Islet of Langerhans (tissue), 1 donor: ENCODE measurements at regions not wholly inside any gene's neighbourhood (a gene's known extent, or its start where the extent isn't known, plus 50 kb on each side); places are given as distances from the start of the nearest gene placed in this dataset.
A peak's percentile ranks its signal among the peaks of the same experiment; 100 is the strongest.
"Not testable (repeated sequence)": the region's sequence is repeated elsewhere in the genome, so short reads cannot be mapped to it uniquely, and the experiment has no call there.

Source experiments
- FAIRE-seq: peaks from one replicate; lab custom pipeline; 2011; peaks lifted over from hg19 to GRCh38; lab: Jason Lieb, UNC

DNA sequence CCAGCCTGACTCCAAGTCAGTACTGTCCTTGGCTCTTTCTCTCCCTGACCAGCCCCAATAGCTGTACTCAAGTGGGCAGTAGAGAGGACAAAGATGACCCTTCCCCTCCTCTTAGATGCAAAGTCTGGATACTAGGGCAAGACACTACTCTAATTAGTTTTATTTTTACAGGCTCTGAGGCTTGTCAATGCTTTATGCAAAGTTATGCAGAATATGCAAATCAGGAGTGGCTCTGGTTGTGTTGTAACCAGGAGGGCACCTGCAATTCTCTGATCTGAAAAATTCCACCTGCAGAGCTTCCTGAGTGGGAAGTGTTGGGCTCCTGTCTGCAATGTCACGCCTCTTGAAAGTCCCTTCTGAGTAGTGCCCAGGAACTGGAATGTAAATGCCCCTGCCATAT, 201.5 kb downstream of the RGS3 start:
- FAIRE-seq, result no peak

DNA sequence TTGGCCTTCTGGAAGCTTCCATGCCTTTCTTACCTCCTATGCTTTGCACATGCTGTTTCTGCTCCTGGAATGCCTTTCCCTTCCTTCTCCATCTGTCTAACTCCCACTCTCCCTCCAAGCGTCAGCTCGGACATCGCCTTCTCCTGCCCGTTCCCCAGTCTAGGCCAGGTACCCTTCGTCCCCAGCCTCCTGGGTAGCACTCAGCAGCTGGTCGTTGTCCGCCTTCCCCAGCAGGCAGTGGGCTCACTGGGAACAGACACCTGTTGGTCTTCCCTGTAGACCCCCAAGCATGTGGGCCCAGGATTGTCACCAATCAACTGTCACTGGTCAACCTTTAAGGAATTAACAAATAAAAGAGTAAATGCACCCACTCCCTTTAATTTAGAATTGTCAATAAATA, 202.2 kb downstream of the RGS3 start:
- no peak for FAIRE-seq

DNA sequence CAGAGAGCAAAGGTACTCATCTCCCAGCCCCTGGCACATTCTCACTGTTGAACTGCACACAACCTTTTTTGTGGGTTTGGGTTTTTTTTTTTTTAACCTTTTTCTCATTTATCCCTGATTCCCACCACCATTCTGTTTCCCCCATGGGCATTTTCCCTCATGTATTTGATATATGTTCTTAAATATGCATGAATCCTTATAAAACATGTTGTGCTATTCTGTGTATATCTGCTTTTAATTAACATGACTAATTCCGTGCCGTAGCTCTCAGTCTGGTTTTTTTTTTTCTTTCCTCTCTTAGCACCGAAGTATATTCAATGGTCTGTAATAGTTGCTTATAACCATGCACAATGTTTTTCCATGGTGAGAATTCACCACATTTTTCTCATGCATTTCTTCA, 204.5 kb downstream of the RGS3 start:
- no peak for FAIRE-seq

DNA sequence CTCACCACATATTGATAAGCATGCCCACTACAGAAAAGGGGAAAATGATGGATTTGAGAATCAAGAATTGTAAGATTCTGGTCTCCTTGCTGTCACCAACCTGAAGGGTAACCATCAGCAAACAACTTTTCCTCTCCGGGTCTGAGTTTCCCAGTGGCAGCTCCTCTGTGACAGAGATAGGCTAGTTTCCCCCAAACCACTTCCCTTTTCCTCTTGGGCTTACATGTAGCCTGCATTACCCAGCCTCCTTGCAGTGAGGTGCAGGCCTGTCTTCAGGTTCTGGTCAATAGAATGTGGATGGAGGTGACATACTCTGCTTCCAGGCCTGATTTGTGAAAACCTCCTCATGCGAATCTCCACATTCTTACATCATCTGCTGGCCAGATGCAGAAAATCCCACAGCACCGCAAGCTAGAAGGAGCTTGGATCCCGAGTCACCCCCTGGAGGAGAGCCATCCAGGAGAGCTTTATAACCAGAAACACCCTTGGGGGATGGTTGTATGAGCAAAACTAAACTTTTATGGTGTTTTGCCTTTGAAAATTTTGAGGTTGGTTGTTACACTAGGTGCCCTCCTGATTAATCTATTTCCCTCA, 206.1 kb downstream of the RGS3 start:
- FAIRE-seq, result no peak

- no peak for FAIRE-seq
Measured at GRCh38 chr9:113673726-113674125, 202.4 kb upstream of the ZNF618 start.

- FAIRE-seq, result no peak
Measured at GRCh38 chr9:113674436-113674835, 201.7 kb upstream of the ZNF618 start.

DNA sequence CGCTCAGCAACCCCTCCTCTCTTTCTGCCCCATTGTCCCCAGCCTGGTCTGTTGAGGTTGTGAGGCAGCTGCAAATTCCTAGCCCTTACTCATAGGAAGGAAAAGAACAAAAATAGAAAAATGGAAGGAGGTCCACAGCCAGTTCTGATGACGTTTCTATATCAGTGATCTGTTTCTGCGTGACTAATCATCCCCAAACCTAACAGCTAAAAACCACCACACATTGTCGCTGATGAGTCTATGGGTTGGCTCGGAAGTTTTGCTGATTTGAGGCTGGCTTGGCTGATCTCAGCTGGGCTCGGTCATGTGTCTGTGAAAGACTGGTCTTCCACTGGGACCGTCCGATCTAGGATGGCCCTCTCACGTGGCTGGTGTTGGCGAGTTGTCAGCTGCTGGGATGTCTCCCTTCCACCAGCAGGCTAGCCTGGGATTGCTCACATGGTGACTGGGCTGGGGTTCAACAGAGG, 200.6 kb upstream of the ZNF618 start:
- no peak for FAIRE-seq

DNA sequence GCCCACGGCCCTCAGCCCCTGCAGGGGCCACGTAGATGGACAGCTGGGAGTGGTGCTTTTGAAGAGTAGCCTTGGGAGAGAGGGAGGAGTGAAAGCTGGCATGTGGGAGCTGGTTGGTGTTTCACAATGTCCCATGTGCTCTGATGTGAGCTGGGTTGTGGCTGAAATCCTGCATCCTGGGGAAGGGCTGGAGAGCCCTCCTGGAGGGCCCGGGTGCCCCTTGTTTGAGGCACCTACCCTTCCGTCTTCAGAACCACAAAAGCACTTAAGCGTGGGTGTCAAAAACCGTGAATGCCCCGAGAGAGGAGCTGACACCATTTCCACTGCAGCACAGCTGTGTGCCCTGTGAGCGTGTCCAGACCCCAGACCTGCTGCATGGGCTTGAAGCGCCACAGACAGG, 199.1 kb upstream of the ZNF618 start:
- FAIRE-seq, result no peak

- FAIRE-seq, result no peak
Measured at GRCh38 chr9:113677569-113677968, 198.5 kb upstream of the ZNF618 start.

GRCh38 chr9:113678119-113678858, 197.8 kb upstream of the ZNF618 start:
- FAIRE-seq, result no peak

DNA sequence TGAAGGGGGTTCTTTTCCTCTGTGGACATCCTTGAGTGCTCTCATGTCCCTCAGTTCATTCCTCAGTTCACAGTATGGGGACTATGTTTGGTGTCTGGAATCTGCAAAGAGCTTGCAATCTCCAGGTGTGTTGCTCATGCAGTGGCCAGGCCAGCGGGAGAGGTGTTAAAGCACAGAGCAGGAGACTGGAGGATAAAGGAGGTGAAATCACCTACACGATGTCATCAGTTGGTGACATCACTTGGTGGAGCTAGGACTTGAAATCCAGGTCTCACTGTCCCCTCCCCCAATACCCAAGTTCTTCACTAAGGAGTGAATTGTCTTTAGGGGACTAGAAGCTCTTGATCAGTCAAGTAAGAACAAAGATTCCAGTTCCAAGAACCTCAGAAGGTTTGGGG, 197.3 kb upstream of the ZNF618 start:
- FAIRE-seq, result no peak

DNA sequence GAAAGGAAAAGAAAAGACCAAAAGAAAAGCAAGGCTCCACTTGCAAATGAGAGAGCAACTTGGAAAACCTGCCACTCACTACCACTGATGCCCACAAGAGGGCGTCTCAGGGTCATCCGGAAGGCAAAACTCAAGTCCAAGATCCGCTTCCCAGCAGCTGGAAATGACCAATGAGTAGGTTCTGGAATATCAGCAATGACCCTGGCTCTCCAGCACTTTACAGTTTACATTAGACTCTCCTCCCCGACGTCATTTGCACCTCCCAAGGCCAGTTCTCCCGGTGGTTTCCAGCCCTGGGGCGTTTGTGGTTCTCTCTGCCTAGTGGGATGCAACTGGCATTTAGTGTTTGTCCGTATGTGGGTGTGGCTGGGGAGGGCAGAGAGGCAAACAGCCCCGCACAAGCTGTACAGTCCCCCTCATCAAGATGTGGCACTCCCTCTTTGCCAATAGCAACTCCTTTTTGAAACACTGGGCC, 193.8 kb upstream of the ZNF618 start:
- peak; percentile 65 for FAIRE-seq

- not testable (repeated sequence) for FAIRE-seq
Measured at GRCh38 chr9:113685636-113686035, 190.5 kb upstream of the ZNF618 start.

DNA sequence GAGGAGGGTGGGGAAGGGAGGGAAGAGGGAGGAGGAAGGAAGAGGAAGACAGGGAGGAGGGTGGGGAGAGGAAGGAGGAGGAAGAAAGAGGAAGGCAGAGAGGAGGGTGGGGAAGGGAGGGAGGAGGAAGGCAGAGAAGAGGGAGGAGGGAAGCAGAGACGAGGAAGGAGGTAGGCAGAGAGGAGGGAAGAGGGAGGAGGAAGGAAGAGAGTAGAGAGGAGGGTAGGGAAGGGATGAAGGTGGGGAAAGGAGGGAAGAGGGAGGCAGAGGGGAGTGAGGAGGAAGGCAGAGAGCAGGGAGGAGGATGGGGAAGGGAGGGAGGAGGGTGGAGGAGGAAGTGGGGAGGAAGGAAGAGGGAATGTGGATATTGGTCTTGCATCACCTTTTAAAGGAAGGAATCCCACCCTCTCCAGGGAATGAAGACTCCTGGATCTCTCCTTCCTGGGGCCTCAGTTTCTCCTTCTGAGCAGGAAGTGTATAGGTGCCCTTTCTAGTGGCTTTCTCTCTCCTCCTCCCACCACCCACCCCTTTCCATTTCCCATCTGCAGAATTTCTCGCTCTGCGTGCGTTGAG, 188.9 kb upstream of the ZNF618 start:
- FAIRE-seq, result no peak

DNA sequence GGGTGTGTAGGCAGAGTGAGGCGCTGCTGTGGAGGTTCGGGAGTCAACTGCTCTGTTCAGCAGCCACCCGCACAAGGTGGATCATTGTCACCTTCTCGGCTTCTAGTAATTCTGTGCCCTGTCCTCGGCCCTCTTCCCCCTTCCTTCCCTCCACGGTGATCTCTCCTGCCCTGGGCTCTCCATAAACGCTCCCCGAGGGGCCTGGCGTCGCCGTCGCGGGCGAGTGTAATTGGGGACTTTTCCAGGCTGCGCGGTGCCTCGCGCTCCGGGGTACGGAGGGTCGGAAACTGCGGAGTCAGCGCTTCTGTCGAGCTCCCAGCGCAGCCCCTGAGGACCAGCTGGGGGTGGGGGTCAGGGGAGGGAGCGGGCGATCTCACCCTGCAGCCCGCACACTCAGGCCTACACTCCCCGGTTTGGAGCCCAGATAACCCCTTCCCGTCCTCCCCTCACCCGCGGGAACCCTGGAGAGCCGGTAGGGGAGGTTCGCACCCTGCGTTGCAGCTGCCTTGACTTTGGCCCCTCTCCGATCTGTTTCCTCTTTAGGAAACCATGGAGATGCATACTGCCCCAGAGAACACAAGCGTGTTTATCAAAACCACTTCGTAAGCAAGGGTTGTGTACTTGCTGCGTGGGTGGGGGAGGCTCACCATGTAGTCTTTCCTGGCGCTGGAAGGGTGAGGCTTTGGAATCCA, 188.3 kb upstream of the ZNF618 start:
- FAIRE-seq, result no peak

DNA sequence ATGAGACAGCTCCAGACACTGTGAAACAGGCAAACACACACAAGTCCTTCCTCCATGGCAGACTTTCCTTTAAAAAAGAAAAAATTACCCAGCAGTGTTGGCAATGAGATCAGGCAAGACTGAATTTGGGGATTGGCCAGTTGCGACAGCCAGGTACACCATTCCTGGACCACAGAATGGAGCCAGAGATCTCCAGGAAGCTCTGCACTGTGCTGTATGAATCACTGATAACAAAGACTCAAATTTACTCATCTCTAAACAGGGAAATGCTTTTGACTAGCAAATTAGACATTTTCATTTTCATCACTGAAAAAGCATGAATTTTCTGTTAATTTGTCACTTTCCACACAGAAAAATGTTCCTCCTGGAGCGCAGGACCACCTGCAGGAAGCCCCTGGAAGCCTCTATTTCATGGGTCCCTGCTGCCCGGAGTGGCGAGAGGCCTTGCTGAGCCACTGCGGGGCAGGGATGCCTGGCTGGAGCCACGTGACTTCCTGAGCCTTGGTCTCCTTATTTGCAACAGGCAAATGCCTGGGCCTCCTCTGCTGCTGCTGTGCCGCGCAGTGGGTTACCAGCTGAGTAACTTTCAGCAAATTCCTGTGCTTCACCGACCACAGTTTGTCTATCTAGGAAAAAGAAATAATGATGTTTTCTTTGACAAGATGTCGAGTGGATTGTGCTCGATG, 185.9 kb upstream of the ZNF618 start:
- no peak for FAIRE-seq

GRCh38 chr9:113692256-113692655, 183.9 kb upstream of the ZNF618 start:
- FAIRE-seq, result no peak

DNA sequence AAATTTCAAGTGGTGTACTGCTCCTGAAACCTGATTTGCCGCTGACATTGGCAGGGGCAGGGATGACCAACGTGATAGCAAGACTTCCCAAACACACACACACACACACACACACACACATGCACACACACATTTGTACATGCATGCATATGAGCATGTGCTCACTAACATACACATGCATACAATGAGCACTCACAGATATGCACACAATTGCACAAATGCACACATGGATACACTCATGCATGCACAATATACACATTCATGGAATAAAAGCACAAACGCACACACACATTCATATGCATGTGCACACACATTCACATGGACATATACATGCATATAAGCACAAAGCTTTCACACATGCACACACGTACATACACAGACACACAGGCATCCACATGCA, 181.2 kb upstream of the ZNF618 start:
- no peak for FAIRE-seq

- FAIRE-seq, result no peak
Measured at GRCh38 chr9:113695440-113695851, 180.7 kb upstream of the ZNF618 start.

GRCh38 chr9:113695901-113696300, 180.2 kb upstream of the ZNF618 start:
- FAIRE-seq, result no peak

DNA sequence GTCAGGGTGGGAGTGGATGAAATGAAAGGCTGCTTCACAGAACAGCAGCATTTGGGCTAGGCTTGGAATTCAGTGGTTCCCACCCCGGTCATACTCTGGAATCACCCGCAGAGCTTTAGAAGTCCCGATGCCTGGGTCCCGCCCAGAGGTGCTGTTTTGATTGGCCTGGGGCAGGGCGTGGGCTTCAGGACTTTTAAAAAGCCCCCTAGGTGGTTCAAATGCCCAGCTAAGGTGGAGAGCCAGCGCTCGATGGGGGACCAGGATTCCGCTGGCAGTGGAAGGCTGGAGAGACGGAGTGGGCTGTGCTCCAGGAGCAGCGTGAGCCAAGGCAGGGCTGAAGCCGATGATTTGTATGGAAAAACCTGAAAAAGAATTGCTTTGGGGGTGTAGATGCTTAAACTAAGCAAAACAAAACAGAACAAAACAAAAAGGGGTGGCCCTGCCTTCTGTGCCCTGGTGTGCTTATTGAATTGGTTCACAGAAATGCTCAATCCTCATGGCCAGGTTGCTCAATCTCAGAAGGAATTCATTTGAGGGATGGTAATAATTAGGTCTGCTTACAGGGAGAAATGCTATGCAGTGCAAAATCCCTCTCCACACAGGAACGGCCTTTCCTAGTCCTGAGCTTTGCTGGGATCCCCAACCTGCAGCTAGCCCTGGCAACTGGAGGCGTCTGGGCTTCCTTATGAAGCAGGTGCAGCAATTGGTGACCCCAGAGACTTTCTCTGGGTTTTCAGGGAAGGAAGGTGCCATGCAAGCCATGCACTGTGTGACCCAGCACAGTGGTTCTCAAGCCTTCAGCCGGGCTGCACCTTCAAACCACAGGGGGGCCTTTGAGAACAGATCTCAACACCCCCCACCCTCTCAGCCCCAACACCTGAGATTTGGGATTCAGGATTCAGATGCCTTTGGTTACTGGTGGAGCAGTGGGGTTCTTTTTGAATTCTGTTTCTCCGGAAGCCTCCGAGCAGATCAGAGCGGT, 174.0 kb upstream of the ZNF618 start:
- no peak for FAIRE-seq
